CD4-positive, alpha-beta T cell (primary cell): ENCODE measurements at regions not wholly inside any gene's neighbourhood (a gene's known extent, or its start where the extent isn't known, plus 50 kb on each side); places are given as distances from the start of the nearest gene placed in this dataset.

ENCODE experiments used
- ATAC-seq: fragments of 200-7000 bp; cut with Tn5 transposase; one replicate; pipeline ENCODE4 v1.10.0; 2022; ENCODE audit warnings: mild to moderate bottlenecking; ENCODE audit not compliant: poor library complexity
- CTCF ChIA-PET: fragments of 350-600 bp; sonication (Branson Sonifier 250); formaldehyde crosslinking; loops from one replicate; lab custom pipeline; 2021; ENCODE audit warnings: antibody characterized with exemption, inconsistent platforms; lab: Charles Lee
- POLR2A ChIA-PET: fragments of 350-600 bp; sonication (Branson Sonifier 250); formaldehyde crosslinking; loops from one replicate; lab custom pipeline; 2021; ENCODE audit warnings: antibody characterized with exemption, inconsistent platforms; lab: Charles Lee
- DNase-seq, 14 experiments: peaks; one replicate each; pipeline ENCODE4 v3.0.0-alpha.2; 2013 to 2020; ENCODE audit warnings: mixed read lengths in 2 of 14
- H3K27ac ChIP-seq, 2 donors: one replicate each; pipeline versions ENCODE4 v1.5.1 to v1.7.0; 2013; ENCODE audit warnings: low read length in 2 of 2, low read depth in 1 of 2, mild to moderate bottlenecking in 1 of 2
- H3K27me3 ChIP-seq, 2 experiments: 1 replicate in 1 of 2; 2 replicates in 1 of 2; pipeline versions ENCODE4 v1.6.1 to v1.7.0; 2013; ENCODE audit warnings: low read length in 2 of 2, control low read depth in 1 of 2, mild to moderate bottlenecking in 1 of 2, moderate library complexity in 1 of 2; ENCODE audit not compliant: insufficient read depth in 2 of 2, control insufficient read depth in 1 of 2
- H3K36me3 ChIP-seq: one replicate; pipeline ENCODE4 v1.6.1; 2013; ENCODE audit warnings: low read length, control low read depth; ENCODE audit not compliant: insufficient read depth
- H3K4me1 ChIP-seq: one replicate; pipeline ENCODE4 v1.6.1; 2013; ENCODE audit warnings: low read length, control low read depth; ENCODE audit not compliant: insufficient read depth
- H3K4me3 ChIP-seq: one replicate; pipeline ENCODE4 v1.5.1; 2013; ENCODE audit warnings: mild to moderate bottlenecking, low read length, moderate library complexity
- H3K9me3 ChIP-seq, 2 experiments: 1 replicate in 1 of 2; 2 replicates in 1 of 2; pipeline versions ENCODE4 v1.6.1 to v1.7.0; 2013; ENCODE audit warnings: low read length in 2 of 2, mild to moderate bottlenecking in 2 of 2, control low read depth in 1 of 2, moderate library complexity in 1 of 2; ENCODE audit not compliant: control insufficient read depth in 1 of 2, insufficient read depth in 1 of 2
- H3K27ac Mint-ChIP-seq: one replicate; pipeline ENCODE4 v1.8.0; 2020; ENCODE audit warnings: mixed read lengths
- H3K27me3 Mint-ChIP-seq: one replicate; pipeline ENCODE4 v1.8.0; 2021; ENCODE audit warnings: mixed read lengths
- H3K36me3 Mint-ChIP-seq: one replicate; pipeline ENCODE4 v1.8.0; 2021; ENCODE audit warnings: low read depth, mixed read lengths
- H3K4me1 Mint-ChIP-seq: one replicate; pipeline ENCODE4 v1.8.0; 2021; ENCODE audit warnings: low read depth, mixed read lengths
- H3K4me3 Mint-ChIP-seq: one replicate; pipeline ENCODE4 v1.8.0; 2020; ENCODE audit warnings: mild to moderate bottlenecking, mixed read lengths
- H3K9me3 Mint-ChIP-seq: one replicate; pipeline ENCODE4 v1.8.0; 2020; ENCODE audit warnings: mixed read lengths
- intact Hi-C, 2 experiments: fragments of 100-400 bp; cut with DNase I in 1 of 2; cut with micrococcal nuclease in 1 of 2; formaldehyde crosslinking; loops; one replicate each; pipeline versions ENCODE4 v1.15.1 to v1.9.0; 2023 to 2025; cut with DNase I, micrococcal nuclease
- TF ChIP-seq, protein P1 (sequence below): fragments of 200-600 bp; IDR thresholded peaks from one replicate; pipeline ENCODE4 v1.8.0; 2022; ENCODE audit warnings: antibody characterized with exemption, mild to moderate bottlenecking

DNA sequence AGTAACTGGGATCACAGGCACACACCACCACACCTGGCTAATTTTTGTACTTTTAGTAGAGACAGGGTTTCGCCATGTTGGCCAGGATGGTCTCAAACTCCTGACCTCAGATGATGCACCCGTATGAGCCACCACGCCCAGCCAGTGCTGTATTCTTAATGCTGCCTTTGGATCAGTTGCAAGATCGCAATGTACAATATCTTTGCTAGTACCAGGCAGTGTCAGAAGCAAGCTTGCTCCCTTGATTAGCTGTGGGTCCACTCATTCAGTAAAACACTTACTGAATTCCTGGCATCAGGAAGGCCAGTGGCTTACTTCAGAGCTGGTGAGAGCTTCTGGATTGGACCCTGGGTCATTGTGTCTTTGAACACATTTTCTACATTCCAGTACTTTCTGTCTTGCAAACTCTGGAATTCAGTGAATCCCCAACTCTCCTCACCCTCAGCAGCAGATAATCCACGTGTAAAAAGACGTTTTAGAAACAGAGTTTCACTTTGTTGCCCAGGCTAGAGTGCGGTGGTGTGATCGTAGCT, 1183.7 kb downstream of the AACS start:
- Histone ChIP-seq H3K36me3 (no peaks in the 10 kb centered on the region), H3K4me1 (no peaks in the 10 kb centered on the region), H3K27ac (no peak overlapping the region), H3K27me3 (no peaks in the 10 kb centered on the region), H3K9me3 (peaks cover 0 to 3% of the 10 kb centered on the region in 2 experiments), H3K4me3 (no peak overlapping the region)
- Mint-ChIP-seq H3K9me3 (peaks cover 4% of the 10 kb centered on the region), H3K4me3 (no peak overlapping the region), H3K27ac (no peak overlapping the region), H3K4me1 (no peaks in the 10 kb centered on the region), H3K36me3 (no peaks in the 10 kb centered on the region), H3K27me3 (no peaks in the 10 kb centered on the region)
- ChIA-PET CTCF (no interaction called here), POLR2A (no interaction called here)
- ATAC-seq (no peak), DNase-seq (no peak)
- TF ChIP-seq, protein P1, sequence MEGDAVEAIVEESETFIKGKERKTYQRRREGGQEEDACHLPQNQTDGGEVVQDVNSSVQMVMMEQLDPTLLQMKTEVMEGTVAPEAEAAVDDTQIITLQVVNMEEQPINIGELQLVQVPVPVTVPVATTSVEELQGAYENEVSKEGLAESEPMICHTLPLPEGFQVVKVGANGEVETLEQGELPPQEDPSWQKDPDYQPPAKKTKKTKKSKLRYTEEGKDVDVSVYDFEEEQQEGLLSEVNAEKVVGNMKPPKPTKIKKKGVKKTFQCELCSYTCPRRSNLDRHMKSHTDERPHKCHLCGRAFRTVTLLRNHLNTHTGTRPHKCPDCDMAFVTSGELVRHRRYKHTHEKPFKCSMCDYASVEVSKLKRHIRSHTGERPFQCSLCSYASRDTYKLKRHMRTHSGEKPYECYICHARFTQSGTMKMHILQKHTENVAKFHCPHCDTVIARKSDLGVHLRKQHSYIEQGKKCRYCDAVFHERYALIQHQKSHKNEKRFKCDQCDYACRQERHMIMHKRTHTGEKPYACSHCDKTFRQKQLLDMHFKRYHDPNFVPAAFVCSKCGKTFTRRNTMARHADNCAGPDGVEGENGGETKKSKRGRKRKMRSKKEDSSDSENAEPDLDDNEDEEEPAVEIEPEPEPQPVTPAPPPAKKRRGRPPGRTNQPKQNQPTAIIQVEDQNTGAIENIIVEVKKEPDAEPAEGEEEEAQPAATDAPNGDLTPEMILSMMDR, result no peak
- intact Hi-C loops, result no loop called here

GRCh38 chr12:126258190-126258589, 1193.0 kb downstream of the AACS start:
- intact Hi-C loops, result no loop called here
- no peak overlapping the region for H3K27ac Mint-ChIP-seq

DNA sequence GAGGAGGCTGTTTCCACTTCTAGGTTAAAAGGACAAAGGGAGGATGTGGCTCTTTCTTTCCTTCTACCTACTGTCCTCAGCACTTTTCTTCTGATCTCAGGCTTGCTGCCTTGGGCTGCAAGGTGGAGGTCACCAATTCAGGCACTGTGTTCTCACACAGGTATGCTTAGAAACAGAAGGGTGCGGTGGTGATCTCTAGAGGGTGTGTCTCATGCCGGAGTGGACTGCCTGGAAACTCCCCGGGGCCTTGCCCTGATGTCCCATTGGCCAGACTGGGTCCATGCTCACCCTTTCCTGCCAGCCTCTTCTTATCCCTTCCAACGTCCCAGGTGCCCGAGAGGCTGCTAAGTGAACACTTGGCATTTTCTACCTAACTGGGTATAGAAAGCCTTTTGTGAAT, 1197.6 kb downstream of the AACS start:
- Histone ChIP-seq H3K36me3 (no peaks in the 10 kb centered on the region), H3K4me3 (no peak overlapping the region), H3K27ac (no peak overlapping the region), H3K27me3 (no peaks in the 10 kb centered on the region), H3K4me1 (no peaks in the 10 kb centered on the region), H3K9me3 (peaks cover 0 to 9% of the 10 kb centered on the region in 2 experiments)
- Mint-ChIP-seq H3K4me3 (no peak overlapping the region), H3K4me1 (no peaks in the 10 kb centered on the region), H3K9me3 (peaks cover 8% of the 10 kb centered on the region), H3K36me3 (no peaks in the 10 kb centered on the region), H3K27ac (no peak overlapping the region), H3K27me3 (no peaks in the 10 kb centered on the region)
- CTCF ChIA-PET, result no interaction called here
- no peak for ATAC-seq
- TF ChIP-seq, protein P1, result no peak
- POLR2A ChIA-PET, result no interaction called here
- DNase-seq, result no peak
- intact Hi-C loops, result no loop called here

More at GRCh38 chr12:126258190-126258589, 1193.0 kb downstream of the AACS start:
- no peak for DNase-seq
- Histone ChIP-seq H3K9me3 (peaks cover 0 to 14% of the 10 kb centered on the region in 2 experiments), H3K36me3 (no peaks in the 10 kb centered on the region), H3K27ac (no peak overlapping the region), H3K27me3 (no peaks in the 10 kb centered on the region), H3K4me3 (no peak overlapping the region), H3K4me1 (no peaks in the 10 kb centered on the region)
- Mint-ChIP-seq H3K9me3 (peaks cover 5% of the 10 kb centered on the region), H3K4me1 (no peaks in the 10 kb centered on the region), H3K36me3 (no peaks in the 10 kb centered on the region), H3K27me3 (no peaks in the 10 kb centered on the region), H3K4me3 (no peak overlapping the region)
- TF ChIP-seq, protein P1, result no peak
- POLR2A ChIA-PET, result no interaction called here
- ATAC-seq, result no peak
- CTCF ChIA-PET, result no interaction called here
